ENCODE measurements at regions not wholly inside any gene's neighbourhood (a gene's known extent, or its start where the extent isn't known, plus 50 kb on each side); places are given as distances from the start of the nearest gene placed in this dataset.

DNA sequence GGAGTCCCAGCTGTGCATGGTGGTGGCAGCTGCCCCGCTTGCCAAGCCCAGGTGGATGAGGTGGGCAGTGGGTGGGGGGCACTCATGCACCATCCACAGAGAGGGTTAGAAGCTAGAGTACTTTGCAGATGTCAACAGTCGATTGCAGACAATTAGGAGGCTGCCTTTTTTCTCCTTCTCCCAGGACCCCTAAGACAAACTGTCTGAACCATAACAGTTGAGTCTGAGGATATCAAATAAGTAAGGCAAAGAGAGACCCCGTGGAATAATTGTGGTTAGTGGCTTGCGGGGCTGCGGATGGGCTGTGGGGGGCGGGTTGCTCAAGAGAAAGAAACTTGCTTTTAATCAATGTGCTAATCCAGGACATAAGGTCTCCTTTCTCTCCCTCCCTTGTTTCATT lies 926.2 kb downstream of the VRK1 start:
- TF ChIP-seq, protein P1, sequence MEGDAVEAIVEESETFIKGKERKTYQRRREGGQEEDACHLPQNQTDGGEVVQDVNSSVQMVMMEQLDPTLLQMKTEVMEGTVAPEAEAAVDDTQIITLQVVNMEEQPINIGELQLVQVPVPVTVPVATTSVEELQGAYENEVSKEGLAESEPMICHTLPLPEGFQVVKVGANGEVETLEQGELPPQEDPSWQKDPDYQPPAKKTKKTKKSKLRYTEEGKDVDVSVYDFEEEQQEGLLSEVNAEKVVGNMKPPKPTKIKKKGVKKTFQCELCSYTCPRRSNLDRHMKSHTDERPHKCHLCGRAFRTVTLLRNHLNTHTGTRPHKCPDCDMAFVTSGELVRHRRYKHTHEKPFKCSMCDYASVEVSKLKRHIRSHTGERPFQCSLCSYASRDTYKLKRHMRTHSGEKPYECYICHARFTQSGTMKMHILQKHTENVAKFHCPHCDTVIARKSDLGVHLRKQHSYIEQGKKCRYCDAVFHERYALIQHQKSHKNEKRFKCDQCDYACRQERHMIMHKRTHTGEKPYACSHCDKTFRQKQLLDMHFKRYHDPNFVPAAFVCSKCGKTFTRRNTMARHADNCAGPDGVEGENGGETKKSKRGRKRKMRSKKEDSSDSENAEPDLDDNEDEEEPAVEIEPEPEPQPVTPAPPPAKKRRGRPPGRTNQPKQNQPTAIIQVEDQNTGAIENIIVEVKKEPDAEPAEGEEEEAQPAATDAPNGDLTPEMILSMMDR (conservative IDR thresholded peaks at IDR 0.05; ENCODE audit: low read depth, low read length): no peak
- H3K4me3 ChIP-seq (ENCODE audit: low read depth, low read length): no peak overlapping the region
- DNase-seq (ENCODE audit: low read depth): no peak

DNA sequence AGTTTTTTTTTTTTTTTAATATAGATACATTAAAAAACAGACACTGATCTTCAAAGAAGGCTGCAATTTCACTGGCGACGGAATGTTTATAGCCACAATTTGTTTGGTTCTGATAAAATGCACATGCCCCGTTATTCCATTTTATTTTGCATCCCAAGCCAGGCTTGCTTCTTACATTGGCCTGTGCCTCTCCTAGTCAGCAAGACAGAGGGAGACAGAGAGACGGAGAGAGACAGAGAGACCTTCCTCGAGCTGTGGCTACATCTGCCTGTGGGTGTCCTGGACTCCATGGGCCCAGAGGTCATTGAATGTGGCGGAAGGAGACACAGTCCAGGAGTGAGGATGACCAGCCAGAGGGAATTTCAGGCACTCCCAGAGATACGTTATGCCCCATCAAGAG lies 926.6 kb downstream of the VRK1 start:
- no peak overlapping the region for H3K4me3 ChIP-seq (ENCODE audit: low read depth, low read length)

DNA sequence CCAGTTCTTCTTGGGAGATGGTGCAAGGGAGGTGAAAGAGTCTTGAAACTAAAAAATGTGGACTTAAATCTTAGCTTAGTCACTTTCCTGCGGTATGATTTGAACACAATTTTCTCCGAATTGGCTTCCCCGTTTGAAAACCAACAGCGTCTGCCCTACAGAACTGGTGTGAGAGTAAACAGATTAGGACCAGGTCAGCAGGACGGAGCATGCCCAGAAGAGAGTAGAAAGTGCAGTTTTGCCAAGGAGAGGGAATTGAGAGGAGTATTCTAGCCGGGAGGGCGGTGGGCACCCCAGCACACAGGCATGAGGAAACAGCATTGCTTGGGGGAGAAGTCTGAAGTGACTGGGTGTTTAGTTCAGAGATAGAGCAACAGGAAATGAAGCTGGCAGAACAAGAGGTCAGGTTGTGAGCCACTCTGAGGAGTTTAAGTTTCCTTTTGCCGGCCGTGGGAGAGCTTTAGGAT lies 927.1 kb downstream of the VRK1 start:
- no peak for DNase-seq (ENCODE audit: low read depth)
- no peak overlapping the region for H3K4me3 ChIP-seq (ENCODE audit: low read depth, low read length)
- TF ChIP-seq, protein P1 (conservative IDR thresholded peaks at IDR 0.05; ENCODE audit: low read depth, low read length): no peak

More for the DNA sequence above, 926.6 kb downstream of the VRK1 start:
- DNase-seq (ENCODE audit: low read depth): no peak
- TF ChIP-seq, protein P1 (conservative IDR thresholded peaks at IDR 0.05; ENCODE audit: low read depth, low read length): no peak

DNA sequence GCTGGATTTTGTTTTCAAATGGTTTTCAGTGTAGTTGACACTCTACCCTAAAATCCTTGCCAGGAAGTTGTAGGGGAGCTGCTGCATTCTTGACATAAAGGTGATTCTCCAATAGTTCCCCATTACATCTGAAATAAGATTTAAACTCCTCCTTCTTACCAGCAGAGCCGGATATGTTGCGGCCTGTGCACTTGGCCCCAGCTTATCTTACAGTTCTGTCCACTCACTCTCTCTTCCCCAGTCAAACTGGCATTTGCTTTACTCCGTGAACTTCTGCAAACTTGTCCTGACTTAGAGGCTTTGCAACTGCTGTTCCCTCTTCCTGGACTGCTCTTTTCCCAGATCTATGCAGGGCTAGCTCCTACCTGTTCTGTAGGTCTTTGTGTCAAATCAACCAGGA lies 929.5 kb downstream of the VRK1 start:
- no peak for DNase-seq (ENCODE audit: low read depth)
- H3K4me3 ChIP-seq (ENCODE audit: low read depth, low read length): no peak overlapping the region
- TF ChIP-seq, protein P1 (conservative IDR thresholded peaks at IDR 0.05; ENCODE audit: low read depth, low read length): no peak

DNA sequence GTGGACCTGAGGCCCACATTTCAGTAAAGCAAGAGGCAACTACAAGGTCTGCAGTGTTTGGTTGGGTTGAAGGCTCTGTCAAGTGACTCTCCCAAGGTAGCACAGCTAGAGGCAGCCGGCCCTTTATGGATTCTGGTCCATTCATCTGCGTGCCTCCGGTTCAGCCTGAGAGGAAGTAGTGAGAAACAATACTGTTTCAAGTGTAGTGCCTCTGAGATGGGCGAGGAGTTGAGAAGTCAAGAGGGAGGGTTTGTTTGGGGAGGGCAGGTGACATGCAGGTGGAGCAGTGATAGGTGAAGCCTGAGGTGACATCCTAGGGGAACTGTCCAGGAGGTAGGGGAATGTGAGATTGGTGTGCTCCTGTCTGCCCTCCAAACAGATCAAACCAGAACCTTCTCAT lies 933.5 kb downstream of the VRK1 start:
- no peak overlapping the region for H3K4me3 ChIP-seq (ENCODE audit: low read depth, low read length)
- TF ChIP-seq, protein P1 (conservative IDR thresholded peaks at IDR 0.05; ENCODE audit: low read depth, low read length): no peak
- no peak for DNase-seq (ENCODE audit: low read depth)

DNA sequence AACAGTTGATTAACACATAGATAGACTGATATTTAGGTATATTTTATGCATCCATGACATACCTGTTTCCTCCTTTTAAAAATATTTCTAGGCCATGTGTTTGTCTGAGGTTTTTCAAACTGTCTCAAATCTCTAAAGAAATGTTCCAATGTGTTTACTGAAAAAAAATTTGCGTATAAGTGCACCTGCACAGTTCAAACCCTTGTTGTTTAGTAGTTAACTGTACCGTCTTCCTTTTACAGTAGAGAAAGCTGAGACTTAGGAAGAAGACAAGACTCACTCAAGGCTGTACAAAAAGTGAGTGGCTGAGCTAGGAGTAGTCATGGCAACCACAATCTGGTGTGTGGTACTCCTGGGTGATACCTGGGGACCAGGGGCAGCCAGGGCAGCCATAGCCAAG lies 934.6 kb downstream of the VRK1 start:
- DNase-seq (ENCODE audit: low read depth): no peak
- no peak overlapping the region for H3K4me3 ChIP-seq (ENCODE audit: low read depth, low read length)
- TF ChIP-seq, protein P1 (conservative IDR thresholded peaks at IDR 0.05; ENCODE audit: low read depth, low read length): no peak

DNA sequence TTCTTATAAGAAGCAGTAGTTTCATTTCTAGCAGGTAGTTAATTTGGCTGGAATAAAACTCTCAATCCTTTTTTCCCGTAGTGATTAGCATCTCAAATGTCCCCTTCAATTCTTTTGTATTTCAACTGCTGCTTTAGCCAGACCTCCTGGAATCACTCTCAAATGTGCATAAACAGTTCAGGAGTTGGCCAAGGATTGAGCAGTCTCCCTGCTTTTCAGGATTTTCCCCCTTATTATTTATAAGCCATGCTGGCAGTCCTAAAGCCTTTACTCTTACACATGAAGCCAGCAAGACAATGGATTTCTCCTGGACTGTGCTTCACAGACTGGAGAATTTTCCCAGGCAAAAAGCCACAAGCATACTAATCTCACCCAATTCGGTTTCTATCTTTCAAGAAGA lies 950.1 kb downstream of the VRK1 start:
- no peak overlapping the region for H3K4me3 ChIP-seq (ENCODE audit: low read depth, low read length)
- TF ChIP-seq, protein P1 (conservative IDR thresholded peaks at IDR 0.05; ENCODE audit: low read depth, low read length): no peak
- no peak for DNase-seq (ENCODE audit: low read depth)

Data from choroid plexus epithelial cell (primary cell).